H9 (cell line): ENCODE measurements at regions not wholly inside any gene's neighbourhood (a gene's known extent, or its start where the extent isn't known, plus 50 kb on each side); places are given as distances from the start of the nearest gene placed in this dataset.

Source experiments
- DNase-seq: peaks from one replicate; pipeline ENCODE4 v3.0.0-alpha.2; 2017
- H2AFZ ChIP-seq: one replicate; pipeline ENCODE4 v1.6.1; 2013; ENCODE audit warnings: mild to moderate bottlenecking, low read length, control low read depth, moderate library complexity
- H2AK5ac ChIP-seq: 2 replicates; pipeline ENCODE4 v1.6.1; 2013; ENCODE audit warnings: low read length, control low read depth, mixed read lengths; ENCODE audit not compliant: insufficient read length
- H2BK120ac ChIP-seq: one replicate; pipeline ENCODE4 v1.6.1; 2013; ENCODE audit warnings: low read depth, mild to moderate bottlenecking, low read length, control low read depth, inconsistent platforms; ENCODE audit not compliant: poor library complexity, severe bottlenecking
- H2BK12ac ChIP-seq: 2 replicates; pipeline ENCODE4 v1.6.1; 2013; ENCODE audit warnings: low read length, control low read depth, mixed read lengths, low read depth; ENCODE audit not compliant: insufficient read length
- H2BK15ac ChIP-seq: 2 replicates; pipeline ENCODE4 v1.6.1; 2013; ENCODE audit warnings: low read depth, low read length, control low read depth
- H2BK20ac ChIP-seq: one replicate; pipeline ENCODE4 v1.6.1; 2013; ENCODE audit warnings: low read depth, mild to moderate bottlenecking, low read length, control low read depth, inconsistent platforms; ENCODE audit not compliant: poor library complexity, severe bottlenecking
- H2BK5ac ChIP-seq: 2 replicates; pipeline ENCODE4 v1.6.1; 2013; ENCODE audit warnings: low read length, control low read depth, mixed read lengths; ENCODE audit not compliant: insufficient read length
- H3K14ac ChIP-seq: 2 replicates; pipeline ENCODE4 v1.6.1; 2013; ENCODE audit warnings: low read length, control low read depth; ENCODE audit not compliant: insufficient read depth
- H3K18ac ChIP-seq: 2 replicates; pipeline ENCODE4 v1.6.1; 2013; ENCODE audit warnings: low read depth, mild to moderate bottlenecking, mixed read lengths, low read length, control low read depth; ENCODE audit not compliant: insufficient read length
- H3K23ac ChIP-seq: 2 replicates; pipeline ENCODE4 v1.6.1; 2013; ENCODE audit warnings: low read length, control low read depth, mixed read lengths, low read depth; ENCODE audit not compliant: insufficient read length
- H3K23me2 ChIP-seq: 2 replicates; pipeline ENCODE4 v1.6.1; 2013; ENCODE audit warnings: low read depth, mild to moderate bottlenecking, mixed read lengths, low read length, control low read depth; ENCODE audit not compliant: insufficient read length, poor library complexity, severe bottlenecking
- H3K27ac ChIP-seq: 2 replicates; pipeline ENCODE4 v1.5.1; 2013; ENCODE audit warnings: low read length, control low read depth, mixed read lengths, low read depth; ENCODE audit not compliant: insufficient read length
- H3K27me3 ChIP-seq: 2 replicates; pipeline ENCODE4 v1.6.1; 2013; ENCODE audit warnings: low read length, control low read depth, inconsistent platforms; ENCODE audit not compliant: insufficient read depth
- H3K4ac ChIP-seq: 2 replicates; pipeline ENCODE4 v1.6.1; 2013; ENCODE audit warnings: low read depth, mild to moderate bottlenecking, control low read depth, inconsistent platforms, low read length, moderate library complexity
- H3K4me1 ChIP-seq: 2 replicates; pipeline ENCODE4 v1.6.1; 2013; ENCODE audit warnings: low read length, control low read depth, inconsistent platforms; ENCODE audit not compliant: insufficient read depth
- H3K4me2 ChIP-seq: 2 replicates; pipeline ENCODE4 v1.6.1; 2013; ENCODE audit warnings: low read length, control low read depth, mixed read lengths; ENCODE audit not compliant: insufficient read length, insufficient read depth
- H3K56ac ChIP-seq: 2 replicates; pipeline ENCODE4 v1.6.1; 2013; ENCODE audit warnings: low read depth, mild to moderate bottlenecking, mixed read lengths, low read length, control low read depth; ENCODE audit not compliant: insufficient read length
- H3K79me1 ChIP-seq: 2 replicates; pipeline ENCODE4 v1.6.1; 2013; ENCODE audit warnings: low read depth, mild to moderate bottlenecking, moderate library complexity, low read length, control low read depth, inconsistent platforms; ENCODE audit not compliant: insufficient read depth, poor library complexity, severe bottlenecking
- H3K79me2 ChIP-seq: 2 replicates; pipeline ENCODE4 v1.6.1; 2013; ENCODE audit warnings: low read length, control low read depth, inconsistent platforms; ENCODE audit not compliant: insufficient read depth
- H3K9ac ChIP-seq: 2 replicates; pipeline ENCODE4 v1.6.1; 2013; ENCODE audit warnings: low read length, control low read depth, mixed read lengths; ENCODE audit not compliant: insufficient read length; ENCODE audit errors: extremely low read depth
- H3K9me3 ChIP-seq: one replicate; pipeline ENCODE4 v1.6.1; 2013; ENCODE audit warnings: low read depth, low read length, inconsistent platforms; ENCODE audit not compliant: control insufficient read depth
- H3T11ph ChIP-seq: one replicate; pipeline ENCODE4 v1.6.1; 2013; ENCODE audit warnings: mild to moderate bottlenecking, low read length, control low read depth, inconsistent platforms
- H4K20me1 ChIP-seq: one replicate; pipeline ENCODE4 v1.6.1; 2013; ENCODE audit not compliant: control insufficient read depth, insufficient read length, insufficient read depth
- H4K5ac ChIP-seq: 2 replicates; pipeline ENCODE4 v1.6.1; 2013; ENCODE audit warnings: low read depth, mild to moderate bottlenecking, mixed read lengths, low read length, control low read depth; ENCODE audit not compliant: insufficient read length
- H4K8ac ChIP-seq: replicated peaks from 2 replicates; pipeline ENCODE4 v1.6.1; 2013; ENCODE audit warnings: low read length, control low read depth, mixed read lengths, low read depth; ENCODE audit not compliant: insufficient read length
- H4K91ac ChIP-seq: 2 replicates; pipeline ENCODE4 v1.6.1; 2013; ENCODE audit warnings: low read depth, mild to moderate bottlenecking, moderate library complexity, mixed read lengths, low read length, control low read depth; ENCODE audit not compliant: insufficient read length
- H3K27ac Mint-ChIP-seq, 3 experiments: 2 replicates in 2 of 3; 3 replicates in 1 of 3; pipeline ENCODE4 v1.8.0; 2020 to 2021; ENCODE audit warnings: mixed read lengths in 3 of 3, mild to moderate bottlenecking in 1 of 3, moderate library complexity in 1 of 3
- H3K27me3 Mint-ChIP-seq: 2 replicates; pipeline ENCODE4 v1.8.0; 2021; ENCODE audit warnings: low read depth, mild to moderate bottlenecking, moderate library complexity, mixed read lengths
- H3K36me3 Mint-ChIP-seq, 3 experiments: 2 replicates in 2 of 3; 3 replicates in 1 of 3; pipeline ENCODE4 v1.8.0; 2020 to 2021; ENCODE audit warnings: low read depth in 3 of 3, mixed read lengths in 3 of 3; ENCODE audit not compliant: insufficient read depth in 1 of 3
- H3K4me1 Mint-ChIP-seq, 2 experiments: 2 replicates each; pipeline ENCODE4 v1.8.0; 2020; ENCODE audit warnings: mixed read lengths in 2 of 2
- H3K4me3 Mint-ChIP-seq, 2 experiments: 2 replicates in 1 of 2; 3 replicates in 1 of 2; pipeline ENCODE4 v1.8.0; 2020 to 2021; ENCODE audit warnings: mild to moderate bottlenecking in 2 of 2, mixed read lengths in 2 of 2, moderate library complexity in 1 of 2
- H3K9me3 Mint-ChIP-seq, 2 experiments: 2 replicates in 1 of 2; 3 replicates in 1 of 2; pipeline ENCODE4 v1.8.0; 2020; ENCODE audit warnings: mild to moderate bottlenecking in 2 of 2, mixed read lengths in 2 of 2, moderate library complexity in 1 of 2
- CTCF ChIP-seq: fragments of 200-600 bp; sonication (generic); conservative IDR thresholded peaks from 3 replicates; pipeline ENCODE4 v1.8.0; 2021; ENCODE audit warnings: antibody characterized with exemption, mild to moderate bottlenecking
- WGBS: extraction: QIAGEN DNeasy Blood & Tissue Kit; methylation state at CpG from one replicate; pipeline ENCODE4 v1.1.7; 2013; ENCODE audit warnings: missing lambda C conversion rate, low lambda C conversion rate, mixed read lengths; ENCODE audit not compliant: insufficient read length; ENCODE audit errors: extremely low coverage; 5-methylcytosine and 5-hydroxymethylcytosine counted together

DNA sequence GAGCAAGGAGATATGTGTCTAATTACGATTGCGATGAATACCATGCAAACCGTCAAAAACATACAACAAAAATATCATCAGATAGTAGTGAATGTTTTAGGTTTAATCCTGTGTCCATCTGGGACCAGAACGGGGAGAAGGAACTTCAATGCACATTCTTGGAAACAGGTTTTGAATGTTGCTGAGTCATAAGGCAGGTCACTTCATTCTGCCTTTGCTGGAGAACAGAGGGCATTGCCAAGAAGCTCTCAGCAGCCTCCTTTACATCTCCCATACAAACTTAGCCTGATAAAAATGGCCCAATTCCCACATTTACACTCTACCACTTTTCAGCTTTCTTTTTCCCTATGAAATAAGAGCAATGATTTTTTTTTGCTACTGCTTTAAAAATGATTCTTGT is 78.0 kb upstream of the KCNJ6 start:
- Histone ChIP-seq H2BK12ac (no peak overlapping the region), H2AK5ac (no peak overlapping the region)
- H3K27me3 Mint-ChIP-seq, result no peaks in the 10 kb centered on the region

More for the DNA sequence above, 78.0 kb upstream of the KCNJ6 start:
- peaks cover 0 to 7% of the 10 kb centered on the region in 2 experiments; a peak in 2 of 4 replicates for H3K4me1 Mint-ChIP-seq
- no peaks in the 10 kb centered on the region for H3K9me3 Mint-ChIP-seq
- Histone ChIP-seq H3K4me2 (no peak overlapping the region), H3K9me3 (no peaks in the 10 kb centered on the region), H4K91ac (no peak overlapping the region), H2BK15ac (no peak overlapping the region), H2BK5ac (no peak overlapping the region), H3K18ac (no peak overlapping the region), H4K5ac (no peak overlapping the region), H3K4ac (no peak overlapping the region), H3K14ac (no peak overlapping the region), H4K20me1 (no peaks in the 10 kb centered on the region), H3K4me1 (no peaks in the 10 kb centered on the region), H2AFZ (no peak overlapping the region), H3K23me2 (no peaks in the 10 kb centered on the region), H3K27me3 (no peaks in the 10 kb centered on the region), H3K27ac (no peak overlapping the region), H2BK120ac (no peak overlapping the region), H3K9ac (no peak overlapping the region), H3K23ac (no peak overlapping the region), H4K8ac (no peak overlapping the region), H3K79me2 (no peaks in the 10 kb centered on the region), H3K79me1 (no peaks in the 10 kb centered on the region), H2BK20ac (no peak overlapping the region), H3K56ac (no peak overlapping the region), H3T11ph (no peak overlapping the region)
- H3K27ac Mint-ChIP-seq, result no peak overlapping the region
- DNase-seq, result no peak
- H3K36me3 Mint-ChIP-seq, result no peaks in the 10 kb centered on the region
- no peak overlapping the region for H3K4me3 Mint-ChIP-seq
- TF ChIP-seq CTCF, result no peak
- no CpG with 5 or more reads among the region's 4 CpGs for WGBS
